ENCODE measurements at regions not wholly inside any gene's neighbourhood (a gene's known extent, or its start where the extent isn't known, plus 50 kb on each side); places are given as distances from the start of the nearest gene placed in this dataset.

DNA sequence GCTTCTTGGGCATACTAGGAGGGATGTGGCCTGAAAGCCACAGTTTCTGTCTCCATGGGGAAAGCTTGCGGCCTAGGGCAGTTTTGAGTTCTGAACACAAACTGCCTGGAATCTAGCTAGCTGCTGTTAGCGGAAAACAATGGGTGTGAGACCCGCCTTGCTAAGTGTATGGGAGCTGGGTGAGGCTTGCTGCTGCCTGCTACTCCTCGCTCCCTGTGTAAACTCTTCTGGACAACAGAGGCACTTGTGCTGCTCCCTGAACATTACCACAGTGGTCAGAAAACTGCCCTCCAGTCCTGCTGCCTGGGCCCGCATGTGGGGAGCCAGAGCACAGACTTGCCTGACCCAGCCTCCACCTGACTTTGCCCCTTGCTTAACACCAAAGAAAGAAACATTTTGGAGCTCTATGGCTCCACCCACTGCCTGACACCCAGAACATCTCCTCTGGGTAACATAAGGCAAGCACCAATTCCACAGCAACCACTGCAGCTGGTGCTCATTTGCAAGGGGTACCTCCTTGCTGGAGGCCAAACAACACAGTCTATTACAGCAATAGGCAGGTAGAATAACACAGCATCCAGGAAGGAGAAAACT, 766.3 kb upstream of the RAG2 start:
- Histone ChIP-seq H3K9me2 (ENCODE audit: insufficient read depth) (no peaks in the 10 kb centered on the region), H3K36me3 (ENCODE audit: low read depth) (no peaks in the 10 kb centered on the region), H3K4me3 (no peak overlapping the region), H3K9ac (no peak overlapping the region), H3K4me1 (ENCODE audit: insufficient read depth) (no peaks in the 10 kb centered on the region), H3K27me3 (replicated peaks; ENCODE audit: insufficient read depth) (no peaks in the 10 kb centered on the region), H3K27ac (no peak overlapping the region), H2AFZ (no peak overlapping the region), H3K9me3 (ENCODE audit: low read depth) (no peaks in the 10 kb centered on the region), H3K79me2 (ENCODE audit: insufficient read depth) (no peaks in the 10 kb centered on the region), H4K20me1 (ENCODE audit: insufficient read depth) (no peaks in the 10 kb centered on the region), H3K4me2 (ENCODE audit: unreplicated experiment) (no peak overlapping the region), H3F3A (ENCODE audit: insufficient read depth) (no peaks in the 10 kb centered on the region)
- 21 to 36% methylated on average over 5 of the region's 5 CpGs for WGBS, 2 experiments (ENCODE audit: low coverage in 1 of 2, low lambda C conversion rate in 2 of 2, missing lambda C conversion rate in 2 of 2)
- no peak for TF ChIP-seq EZH2 (IDR thresholded peaks at IDR 0.05; ENCODE audit: insufficient read depth, poor library complexity, severe bottlenecking)
- TF ChIP-seq EZH2phosphoT487 (IDR thresholded peaks at IDR 0.05; ENCODE audit: insufficient read depth, low read depth) = no peak
- no peak for DNase-seq
- in situ Hi-C loops (cut with MboI) = no loop called here

DNA sequence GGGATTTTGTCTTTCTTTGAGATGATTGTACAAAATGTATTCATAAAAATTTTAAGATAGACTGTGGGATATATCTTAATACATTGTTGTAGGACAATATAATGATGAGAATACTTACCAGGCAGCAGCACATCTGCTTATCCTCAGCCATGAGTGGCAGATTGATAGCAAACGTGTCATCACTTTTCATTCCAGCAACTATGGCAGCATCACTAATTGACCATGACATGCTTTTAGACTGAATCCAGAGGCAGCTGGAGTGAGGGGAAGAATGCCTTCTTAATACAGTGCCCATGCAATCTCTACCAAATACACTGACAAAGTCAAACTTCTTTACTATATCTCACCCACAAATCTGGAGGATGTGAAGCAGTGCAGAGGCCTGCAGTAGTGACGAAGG, 755.2 kb upstream of the RAG2 start:
- no peaks in the 10 kb centered on the region for H4K20me1 ChIP-seq (ENCODE audit: insufficient read depth)
- H3K9me2 ChIP-seq (ENCODE audit: insufficient read depth) = no peaks in the 10 kb centered on the region
- in situ Hi-C loops (cut with MboI) = no loop called here
- H3K9me3 ChIP-seq (ENCODE audit: low read depth) = no peaks in the 10 kb centered on the region
- WGBS, 2 experiments (ENCODE audit: low coverage in 1 of 2, low lambda C conversion rate in 2 of 2, missing lambda C conversion rate in 2 of 2) = 4 to 8% methylated on average over 2 of the region's 2 CpGs
- no peak overlapping the region for H3K9ac ChIP-seq
- TF ChIP-seq EZH2 (IDR thresholded peaks at IDR 0.05; ENCODE audit: insufficient read depth, poor library complexity, severe bottlenecking) (no peak), EZH2phosphoT487 (IDR thresholded peaks at IDR 0.05; ENCODE audit: insufficient read depth, low read depth) (no peak)
- no peaks in the 10 kb centered on the region for H3K4me1 ChIP-seq (ENCODE audit: insufficient read depth)
- no peak overlapping the region for H3K4me2 ChIP-seq (ENCODE audit: unreplicated experiment)
- H3K36me3 ChIP-seq (ENCODE audit: low read depth) = no peaks in the 10 kb centered on the region
- no peak overlapping the region for H2AFZ ChIP-seq
- no peak overlapping the region for H3K27ac ChIP-seq
- no peak overlapping the region for H3K4me3 ChIP-seq
- no peak for DNase-seq
- H3K79me2 ChIP-seq (ENCODE audit: insufficient read depth) = no peaks in the 10 kb centered on the region
- H3K27me3 ChIP-seq (replicated peaks; ENCODE audit: insufficient read depth) = no peaks in the 10 kb centered on the region
- H3F3A ChIP-seq (ENCODE audit: insufficient read depth) = peaks cover 6% of the 10 kb centered on the region; the same call in 1 of the 2 replicates

DNA sequence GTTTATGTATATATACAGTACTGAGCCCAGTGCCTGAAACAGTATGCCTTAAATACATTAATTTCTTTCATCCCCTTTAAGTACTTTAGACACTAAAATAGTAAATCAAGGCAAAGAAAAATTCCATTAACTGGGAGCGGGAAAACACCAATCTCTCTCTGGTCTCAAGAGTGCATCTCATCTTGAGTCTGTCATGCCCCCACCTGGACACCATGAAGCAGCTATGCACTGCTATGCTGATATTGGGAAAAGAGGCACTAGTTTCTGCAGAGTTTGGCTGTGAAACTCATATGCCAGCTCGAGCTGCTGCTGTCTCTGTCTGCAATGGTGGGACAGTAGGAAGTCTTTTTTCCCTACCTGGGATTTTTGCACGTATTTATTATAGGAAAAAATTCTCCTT, 754.4 kb upstream of the RAG2 start:
- 21 to 28% methylated on average over 3 of the region's 3 CpGs for WGBS, 2 experiments (ENCODE audit: low coverage in 1 of 2, low lambda C conversion rate in 2 of 2, missing lambda C conversion rate in 2 of 2)
- no peak overlapping the region for H3K9ac ChIP-seq
- no peak for DNase-seq
- no peaks in the 10 kb centered on the region for H3K27me3 ChIP-seq (replicated peaks; ENCODE audit: insufficient read depth)
- in situ Hi-C loops (cut with MboI) = no loop called here
- TF ChIP-seq EZH2phosphoT487 (IDR thresholded peaks at IDR 0.05; ENCODE audit: insufficient read depth, low read depth) (no peak), EZH2 (IDR thresholded peaks at IDR 0.05; ENCODE audit: insufficient read depth, poor library complexity, severe bottlenecking) (no peak)
- no peaks in the 10 kb centered on the region for H4K20me1 ChIP-seq (ENCODE audit: insufficient read depth)
- H3K79me2 ChIP-seq (ENCODE audit: insufficient read depth) = no peaks in the 10 kb centered on the region
- peaks cover 6% of the 10 kb centered on the region; the same call in 1 of the 2 replicates for H3F3A ChIP-seq (ENCODE audit: insufficient read depth)
- H3K9me2 ChIP-seq (ENCODE audit: insufficient read depth) = no peaks in the 10 kb centered on the region
- H3K9me3 ChIP-seq (ENCODE audit: low read depth) = no peaks in the 10 kb centered on the region
- no peak overlapping the region for H3K4me3 ChIP-seq
- no peaks in the 10 kb centered on the region for H3K36me3 ChIP-seq (ENCODE audit: low read depth)
- H2AFZ ChIP-seq = no peak overlapping the region
- no peak overlapping the region for H3K27ac ChIP-seq
- H3K4me2 ChIP-seq (ENCODE audit: unreplicated experiment) = no peak overlapping the region
- no peaks in the 10 kb centered on the region for H3K4me1 ChIP-seq (ENCODE audit: insufficient read depth)

DNA sequence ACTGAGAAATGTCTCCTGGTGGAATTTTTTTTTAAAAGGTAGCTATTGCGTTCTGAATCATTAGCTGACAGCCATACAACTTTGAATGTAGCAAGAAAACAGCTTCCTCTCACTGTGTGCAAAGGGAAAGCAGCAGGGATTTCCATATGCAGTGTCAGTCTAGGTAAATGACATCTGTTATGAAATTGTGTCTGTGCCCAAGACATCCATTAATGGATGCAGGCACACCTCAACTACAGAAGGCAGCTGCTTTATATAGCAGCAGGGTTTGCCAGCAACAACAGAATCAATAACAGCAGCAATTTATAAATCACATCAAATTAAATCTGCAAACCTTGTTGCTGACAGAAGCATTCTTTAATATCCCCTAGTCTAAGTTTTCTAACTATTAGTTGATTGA, 745.3 kb upstream of the RAG2 start:
- no peaks in the 10 kb centered on the region for H3K4me1 ChIP-seq (ENCODE audit: insufficient read depth)
- no peaks in the 10 kb centered on the region for H3K79me2 ChIP-seq (ENCODE audit: insufficient read depth)
- H3F3A ChIP-seq (ENCODE audit: insufficient read depth) = no peaks in the 10 kb centered on the region
- no peak overlapping the region for H3K27ac ChIP-seq
- DNase-seq = no peak
- no peaks in the 10 kb centered on the region for H3K36me3 ChIP-seq (ENCODE audit: low read depth)
- TF ChIP-seq EZH2phosphoT487 (IDR thresholded peaks at IDR 0.05; ENCODE audit: insufficient read depth, low read depth) (no peak), EZH2 (IDR thresholded peaks at IDR 0.05; ENCODE audit: insufficient read depth, poor library complexity, severe bottlenecking) (no peak)
- no peak overlapping the region for H3K4me2 ChIP-seq (ENCODE audit: unreplicated experiment)
- in situ Hi-C loops (cut with MboI) = no loop called here
- WGBS, 2 experiments (ENCODE audit: low coverage in 1 of 2, low lambda C conversion rate in 2 of 2, missing lambda C conversion rate in 2 of 2) = 0 to 8% methylated on average over 1 of the region's 1 CpG
- H4K20me1 ChIP-seq (ENCODE audit: insufficient read depth) = no peaks in the 10 kb centered on the region
- H3K27me3 ChIP-seq (replicated peaks; ENCODE audit: insufficient read depth) = no peaks in the 10 kb centered on the region
- no peak overlapping the region for H3K9ac ChIP-seq
- no peak overlapping the region for H2AFZ ChIP-seq
- no peak overlapping the region for H3K4me3 ChIP-seq
- H3K9me2 ChIP-seq (ENCODE audit: insufficient read depth) = no peaks in the 10 kb centered on the region
- H3K9me3 ChIP-seq (ENCODE audit: low read depth) = no peaks in the 10 kb centered on the region

DNA sequence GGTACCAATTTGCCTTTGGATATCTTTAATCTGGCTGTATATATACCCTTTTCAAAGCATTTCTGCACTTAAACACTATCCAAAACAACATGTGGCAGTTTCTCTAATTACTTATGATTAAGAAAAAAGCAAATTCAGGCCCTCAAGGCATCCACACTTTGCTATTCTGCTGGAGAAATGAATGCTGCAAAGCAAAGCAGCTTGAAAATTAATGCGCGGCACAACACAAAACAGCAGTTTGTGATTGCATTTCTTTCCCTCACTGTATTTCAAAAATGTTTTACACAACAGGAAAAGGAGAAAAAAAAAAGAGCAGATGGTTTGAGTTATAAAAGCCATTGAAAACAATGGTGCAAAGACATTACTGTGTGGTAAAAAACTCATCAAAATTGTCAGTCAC, 738.4 kb upstream of the RAG2 start:
- Histone ChIP-seq H3K4me2 (ENCODE audit: unreplicated experiment) (no peak overlapping the region), H2AFZ (no peak overlapping the region), H3K27ac (no peak overlapping the region), H3K4me3 (no peak overlapping the region), H4K20me1 (ENCODE audit: insufficient read depth) (no peaks in the 10 kb centered on the region), H3K9me3 (ENCODE audit: low read depth) (no peaks in the 10 kb centered on the region), H3F3A (ENCODE audit: insufficient read depth) (no peaks in the 10 kb centered on the region), H3K79me2 (ENCODE audit: insufficient read depth) (no peaks in the 10 kb centered on the region), H3K36me3 (ENCODE audit: low read depth) (no peaks in the 10 kb centered on the region), H3K9ac (no peak overlapping the region), H3K4me1 (ENCODE audit: insufficient read depth) (no peaks in the 10 kb centered on the region), H3K9me2 (ENCODE audit: insufficient read depth) (no peaks in the 10 kb centered on the region), H3K27me3 (replicated peaks; ENCODE audit: insufficient read depth) (no peaks in the 10 kb centered on the region)
- TF ChIP-seq EZH2phosphoT487 (IDR thresholded peaks at IDR 0.05; ENCODE audit: insufficient read depth, low read depth) = no peak
- TF ChIP-seq EZH2 (IDR thresholded peaks at IDR 0.05; ENCODE audit: insufficient read depth, poor library complexity, severe bottlenecking) = no peak
- no peak for DNase-seq
- in situ Hi-C loops (cut with MboI) = no loop called here
- 6 to 10% methylated on average over 2 of the region's 2 CpGs for WGBS, 2 experiments (ENCODE audit: low coverage in 1 of 2, low lambda C conversion rate in 2 of 2, missing lambda C conversion rate in 2 of 2)

Measured in GM23248 (cell line).